ENCODE measurements at regions not wholly inside any gene's neighbourhood (a gene's known extent, or its start where the extent isn't known, plus 50 kb on each side); places are given as distances from the start of the nearest gene placed in this dataset.
A peak's percentile ranks its signal among the peaks of the same experiment; 100 is the strongest.
"Not testable (repeated sequence)": the region's sequence is repeated elsewhere in the genome, so short reads cannot be mapped to it uniquely, and the experiment has no call there.

- H3K4me3 ChIP-seq (ENCODE audit: low read depth, low read length), result no peak overlapping the region
- H3K36me3 ChIP-seq (ENCODE audit: control insufficient read depth in 2 of 2, insufficient read depth in 1 of 2, low read length in 2 of 2), result no peaks in the 10 kb centered on the region
- no peaks in the 10 kb centered on the region for H3K9me3 ChIP-seq (ENCODE audit: control insufficient read depth, insufficient read depth, low read depth, low read length)
- H3K27ac ChIP-seq (ENCODE audit: extremely low read depth, low read depth, low read length), result no peak overlapping the region
- no peaks in the 10 kb centered on the region for H3K4me1 ChIP-seq (ENCODE audit: control insufficient read depth, insufficient read depth, low read length)
- ChIA-PET CTCF (no interaction called here), POLR2A (no interaction called here)
- no peak for TF ChIP-seq PRDM4 (tag by site-specific recombination; IDR thresholded peaks at IDR 0.05)
- TF ChIP-seq ZFHX2 (tag by site-specific recombination; conservative IDR thresholded peaks at IDR 0.05), result no peak
- TF ChIP-seq ZNF24 (tag by site-specific recombination; IDR thresholded peaks at IDR 0.05), result no peak
- no peak for TF ChIP-seq ZNF76 (tag by site-specific recombination; IDR thresholded peaks at IDR 0.05; ENCODE audit: borderline replicate concordance, low read depth)
- no peak for TF ChIP-seq ZNF223 (tag by site-specific recombination; IDR thresholded peaks at IDR 0.05)
- no peak for TF ChIP-seq ZNF776 (tag by site-specific recombination; IDR thresholded peaks at IDR 0.05; ENCODE audit: borderline replicate concordance)
- TF ChIP-seq MEIS1 (CRISPR knock-in tag; IDR thresholded peaks at IDR 0.05; ENCODE audit: borderline replicate concordance), result no peak
- no peak for TF ChIP-seq ZNF658 (tag by site-specific recombination; IDR thresholded peaks at IDR 0.05)
- TF ChIP-seq ZNF112 (tag by site-specific recombination; IDR thresholded peaks at IDR 0.05), result no peak
- TF ChIP-seq ZSCAN5A (tag by site-specific recombination; IDR thresholded peaks at IDR 0.05), result no peak
- TF ChIP-seq ZNF274 (IDR thresholded peaks at IDR 0.05; ENCODE audit: low read length), result no peak
- no peak for TF ChIP-seq ZNF274 (tag by site-specific recombination; IDR thresholded peaks at IDR 0.05; ENCODE audit: borderline replicate concordance)
- TF ChIP-seq ZNF560 (tag by site-specific recombination; IDR thresholded peaks at IDR 0.05; ENCODE audit: borderline replicate concordance), result no peak
- TF ChIP-seq ZBTB17 (tag by site-specific recombination; IDR thresholded peaks at IDR 0.05), result no peak
- no peak for TF ChIP-seq ZNF19 (tag by site-specific recombination; IDR thresholded peaks at IDR 0.05; ENCODE audit: low read depth)
Observed at GRCh38 chr1:143717434-143717833, 254.4 kb downstream of the FAM72C start.

GRCh38 chr1:143714913-143715312 lies 256.9 kb downstream of the FAM72C start:
- peak; percentile 35; the same call in 1 of the 2 replicates for TF ChIP-seq ZFHX2 (tag by site-specific recombination; conservative IDR thresholded peaks at IDR 0.05)
- H3K27ac ChIP-seq (ENCODE audit: extremely low read depth, low read depth, low read length); H3K4me1 ChIP-seq (ENCODE audit: control insufficient read depth, insufficient read depth, low read length); CTCF ChIA-PET; POLR2A ChIA-PET; H3K36me3 ChIP-seq (ENCODE audit: control insufficient read depth in 2 of 2, insufficient read depth in 1 of 2, low read length in 2 of 2); H3K4me3 ChIP-seq (ENCODE audit: low read depth, low read length); H3K9me3 ChIP-seq (ENCODE audit: control insufficient read depth, insufficient read depth, low read depth, low read length): not testable (repeated sequence)

- POLR2A ChIA-PET; H3K4me1 ChIP-seq (ENCODE audit: control insufficient read depth, insufficient read depth, low read length); H3K4me3 ChIP-seq (ENCODE audit: low read depth, low read length); H3K27ac ChIP-seq (ENCODE audit: extremely low read depth, low read depth, low read length); H3K9me3 ChIP-seq (ENCODE audit: control insufficient read depth, insufficient read depth, low read depth, low read length); H3K36me3 ChIP-seq (ENCODE audit: control insufficient read depth in 2 of 2, insufficient read depth in 1 of 2, low read length in 2 of 2): not testable (repeated sequence)
- CTCF ChIA-PET, result interaction anchor here (0.7 to 2.3 kb wide), 6 partner anchors 9 to 39 kb away, joined by 3 to 11 read pairs (median 4); no protein-coding TSS in a partner anchor
- peak; percentile 48; the same call in 1 of the 2 replicates for TF ChIP-seq ZSCAN30 (tag by site-specific recombination; IDR thresholded peaks at IDR 0.05)
- 0 out of 2 replicates have a peak, but pooled peaks have one; percentile 23 for TF ChIP-seq ZIC2 (tag by site-specific recombination; IDR thresholded peaks at IDR 0.05)
- peak; percentile 32 for TF ChIP-seq ZNF654 (tag by site-specific recombination; IDR thresholded peaks at IDR 0.05; ENCODE audit: low read depth)
- peak; percentile 51 for TF ChIP-seq ZNF629 (tag by site-specific recombination; IDR thresholded peaks at IDR 0.05)
- TF ChIP-seq ZBTB21 (tag by site-specific recombination; IDR thresholded peaks at IDR 0.05), result peak; percentile 36; the same call in 1 of the 2 replicates
Observed at GRCh38 chr1:143709606-143710259, 262.1 kb downstream of the FAM72C start.

GRCh38 chr1:143702739-143703138 lies 269.0 kb downstream of the FAM72C start:
- H3K9me3 ChIP-seq (ENCODE audit: control insufficient read depth, insufficient read depth, low read depth, low read length); POLR2A ChIA-PET; H3K36me3 ChIP-seq (ENCODE audit: control insufficient read depth in 2 of 2, insufficient read depth in 1 of 2, low read length in 2 of 2): not testable (repeated sequence)

More at GRCh38 chr1:143702739-143703138, 269.0 kb downstream of the FAM72C start:
- H3K4me3 ChIP-seq (ENCODE audit: low read depth, low read length); H3K4me1 ChIP-seq (ENCODE audit: control insufficient read depth, insufficient read depth, low read length); CTCF ChIA-PET; H3K27ac ChIP-seq (ENCODE audit: extremely low read depth, low read depth, low read length): not testable (repeated sequence)
